DMS79 treated with DMSO at 0.1 percent for 48 hours (cell line): ENCODE measurements at regions not wholly inside any gene's neighbourhood (a gene's known extent, or its start where the extent isn't known, plus 50 kb on each side); places are given as distances from the start of the nearest gene placed in this dataset.
"Not testable (repeated sequence)": the region's sequence is repeated elsewhere in the genome, so short reads cannot be mapped to it uniquely, and the experiment has no call there.

ENCODE experiments used
- DNase-seq: peaks from one replicate; lab custom pipeline; 2025; lab: John Stamatoyannopoulos, UW

DNA sequence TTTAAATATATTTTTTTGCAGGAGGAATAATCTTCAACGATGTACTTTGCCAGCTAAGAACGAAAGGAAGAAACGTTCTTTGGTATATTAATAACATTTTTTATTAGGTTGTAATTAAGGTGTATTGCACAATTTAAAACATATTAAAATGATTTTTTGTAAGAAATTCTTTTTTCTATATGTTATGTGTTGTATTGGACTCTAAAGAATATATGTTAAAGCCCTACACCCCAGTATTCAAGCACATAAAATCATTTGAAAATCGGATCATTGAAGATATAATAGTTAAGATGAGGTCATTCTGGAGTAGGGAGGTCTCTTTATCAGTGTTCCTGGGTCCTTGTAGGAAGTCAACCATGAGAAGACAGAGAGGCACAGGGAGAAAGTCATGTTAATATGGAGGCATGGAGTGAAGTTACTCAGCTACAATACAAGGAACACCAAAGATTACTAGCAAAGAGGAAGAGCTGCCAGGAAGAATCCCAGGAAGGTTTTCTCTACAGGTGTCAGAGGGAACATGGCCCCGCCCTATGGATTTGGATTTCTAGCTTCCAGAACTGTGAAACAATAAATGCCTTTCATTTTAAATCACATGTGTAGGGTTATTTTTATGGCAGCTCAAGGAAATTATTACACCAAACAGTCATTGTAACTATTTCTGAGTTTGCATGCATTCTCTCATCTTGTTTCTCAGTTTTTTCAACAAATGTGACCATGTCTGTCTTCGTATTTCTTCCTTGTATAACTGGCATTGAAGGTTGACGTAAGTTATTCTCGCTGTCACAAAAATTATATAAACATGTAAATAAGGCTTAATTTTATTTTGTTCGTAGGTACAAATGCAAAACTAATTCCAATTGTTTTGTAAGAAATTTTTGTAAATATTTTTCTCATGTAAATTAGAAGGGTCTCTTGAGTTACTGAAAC lies 75.4 kb upstream of the VPREB1 start:
- no peak for DNase-seq

- DNase-seq, result peak; percentile 13
These were observed 76.2 kb upstream of the VPREB1 start for GRCh38 chr22:22168190-22168940.

DNA sequence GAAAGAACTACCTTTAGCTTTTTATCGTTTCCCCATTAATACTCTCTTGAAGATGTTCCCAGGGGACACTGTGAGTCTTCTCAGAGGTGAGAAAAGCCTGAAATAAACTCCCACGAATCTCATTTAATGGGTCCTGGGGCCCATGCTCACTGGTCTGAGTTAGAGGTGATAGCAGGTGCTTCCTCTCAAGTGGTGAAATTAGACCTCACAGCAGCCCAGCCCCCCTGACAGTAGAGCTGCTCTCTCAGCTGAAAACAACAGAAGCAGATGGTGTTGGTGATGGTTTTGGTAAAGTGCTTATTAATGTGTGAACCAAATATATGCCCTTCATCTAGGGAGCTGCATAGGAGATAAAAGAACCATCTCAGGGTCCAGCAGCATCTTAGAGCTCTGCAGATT lies 76.8 kb upstream of the VPREB1 start:
- DNase-seq, result no peak

DNA sequence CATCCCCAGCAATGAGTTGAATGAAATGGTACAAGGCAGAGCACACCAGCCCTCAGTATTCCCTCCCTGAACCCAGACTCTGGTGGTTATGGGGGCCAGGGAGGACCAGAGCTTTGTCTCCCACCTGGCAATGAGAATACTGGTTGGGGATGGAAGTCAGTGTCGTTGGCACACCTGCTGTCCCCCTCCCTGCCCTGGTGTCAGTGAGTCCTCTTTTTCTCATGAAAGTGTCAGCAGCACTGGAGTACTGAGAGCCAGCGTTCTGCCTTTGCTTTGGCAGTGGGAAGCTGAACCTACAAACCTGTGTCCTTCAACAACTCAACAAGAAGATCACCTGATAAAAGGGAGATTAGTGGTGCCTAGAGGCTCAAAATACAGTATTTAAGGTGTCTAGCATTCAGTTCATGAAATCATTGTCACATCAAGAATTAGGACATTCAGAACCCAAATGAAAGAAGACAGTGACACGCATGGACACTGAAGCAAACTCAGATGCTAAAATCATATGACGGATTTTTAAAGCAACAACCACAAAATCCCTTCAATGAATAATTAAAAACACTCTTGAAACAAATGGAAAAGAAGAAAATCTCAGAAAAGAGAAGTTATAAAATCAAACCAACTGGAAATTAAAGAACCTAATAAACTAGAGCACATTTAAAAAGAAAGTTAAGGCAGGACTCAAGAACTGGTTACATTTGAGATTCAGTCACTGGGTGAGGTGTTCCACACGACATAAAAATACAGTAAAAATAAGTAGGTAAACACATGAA lies 77.5 kb upstream of the VPREB1 start:
- DNase-seq, result no peak

DNA sequence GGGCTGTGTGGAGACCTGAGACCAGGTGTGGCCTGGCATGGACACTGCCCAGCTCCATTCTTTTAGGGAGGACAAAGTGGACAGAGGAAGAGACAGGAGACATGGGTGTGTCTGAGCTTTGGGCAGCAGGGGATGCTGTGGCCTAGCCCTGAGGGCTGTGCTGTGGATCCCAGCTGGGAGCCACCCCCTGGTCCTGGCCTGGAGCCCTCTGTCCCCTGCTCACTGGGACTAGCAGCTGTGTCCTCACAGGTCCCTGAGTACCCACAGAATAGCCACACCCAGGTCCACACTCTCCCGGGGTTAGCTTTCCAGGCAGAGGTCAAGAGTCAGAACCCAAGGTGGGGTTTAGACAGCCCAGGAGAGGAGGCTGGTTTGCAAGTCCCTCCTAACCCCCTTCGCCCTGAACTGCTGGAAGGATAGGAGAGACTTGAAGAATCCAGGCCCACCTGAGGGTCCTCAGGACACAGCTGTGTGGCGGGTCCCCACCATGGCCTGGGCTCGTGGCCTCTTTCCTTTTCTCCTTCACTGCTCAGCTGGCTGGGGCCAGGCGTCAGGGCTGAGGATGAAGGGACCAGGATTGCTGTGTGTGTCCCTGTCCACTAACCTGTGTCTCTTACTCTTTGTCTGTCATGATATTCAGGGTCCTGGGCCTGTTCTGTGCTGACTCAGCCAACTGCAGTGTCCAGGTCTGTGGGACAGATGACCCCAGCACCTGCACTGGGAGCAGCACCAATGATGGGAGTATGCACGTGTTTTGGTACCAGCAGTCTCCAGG lies 78.5 kb upstream of the VPREB1 start:
- DNase-seq, result no peak

DNA sequence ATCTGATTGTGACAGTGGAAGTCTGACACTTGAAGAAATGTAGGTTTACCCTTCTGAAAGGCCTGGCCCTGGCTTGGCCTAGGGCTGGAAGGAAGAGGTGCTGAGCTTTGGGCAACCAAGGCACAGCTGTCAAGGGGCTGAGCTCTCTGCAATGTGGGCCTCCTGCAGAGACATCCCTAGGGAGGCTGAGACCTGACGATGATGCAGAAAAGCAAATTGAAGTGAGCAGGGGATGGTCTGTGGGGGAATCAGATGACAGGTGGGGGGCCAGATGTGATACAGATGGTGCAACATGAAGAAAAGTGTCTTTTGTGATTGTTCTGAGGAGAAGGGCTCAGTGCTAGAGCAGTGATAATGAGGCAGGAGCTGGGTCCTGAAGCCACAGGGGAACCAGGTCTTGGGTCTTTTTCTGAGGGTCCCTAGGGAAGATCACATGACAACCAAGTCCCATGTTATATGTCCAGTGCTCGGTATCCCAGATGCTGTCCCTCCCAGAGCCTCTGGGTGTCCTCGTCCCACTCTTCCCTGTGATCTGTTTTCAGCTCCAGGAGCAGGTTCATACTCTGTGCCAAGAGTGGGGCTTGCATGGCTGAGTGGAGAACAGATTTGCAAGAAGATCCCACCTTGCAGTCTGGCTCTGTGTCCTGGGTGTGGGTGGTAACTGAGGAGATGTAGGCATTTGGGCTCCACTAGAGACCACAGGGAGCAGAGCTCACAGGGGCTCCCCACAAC lies 79.9 kb upstream of the VPREB1 start:
- DNase-seq, result no peak

DNA sequence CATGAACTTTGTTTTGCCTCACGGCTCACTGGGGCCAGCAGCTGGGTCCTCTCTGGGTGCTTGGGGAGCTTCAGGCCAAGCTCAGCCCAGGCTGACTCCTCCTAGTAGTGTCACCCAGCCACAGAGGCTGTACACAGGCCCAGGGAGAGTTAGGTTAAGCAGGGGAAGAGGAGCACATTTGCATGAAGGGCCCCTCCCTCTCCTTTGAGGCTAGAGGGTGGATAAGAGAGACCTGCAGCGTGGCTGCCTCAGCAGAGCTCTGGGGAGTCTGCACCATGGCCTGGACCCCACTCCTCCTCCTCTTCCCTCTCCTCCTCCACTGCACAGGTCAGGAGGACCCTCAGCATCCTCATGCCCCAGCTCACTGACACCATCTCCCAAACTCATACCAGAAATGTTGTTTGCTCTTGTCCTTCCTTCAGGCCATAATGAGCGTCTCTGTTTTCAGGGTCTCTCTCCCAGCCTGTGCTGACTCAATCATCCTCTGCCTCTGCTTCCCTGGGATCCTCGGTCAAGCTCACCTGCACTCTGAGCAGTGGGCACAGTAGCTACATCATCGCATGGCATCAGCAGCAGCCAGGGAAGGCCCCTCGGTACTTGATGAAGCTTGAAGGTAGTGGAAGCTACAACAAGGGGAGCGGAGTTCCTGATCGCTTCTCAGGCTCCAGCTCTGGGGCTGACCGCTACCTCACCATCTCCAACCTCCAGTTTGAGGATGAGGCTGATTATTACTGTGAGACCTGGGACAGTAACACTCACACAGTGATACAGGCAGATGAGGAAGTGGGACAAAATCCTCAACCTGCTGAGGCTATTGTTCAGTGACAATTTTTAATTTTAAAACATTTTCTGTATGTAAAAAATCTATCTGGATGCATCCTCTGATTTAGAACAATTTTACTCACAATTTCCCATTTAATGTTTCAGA lies 82.4 kb upstream of the VPREB1 start:
- no peak for DNase-seq

DNA sequence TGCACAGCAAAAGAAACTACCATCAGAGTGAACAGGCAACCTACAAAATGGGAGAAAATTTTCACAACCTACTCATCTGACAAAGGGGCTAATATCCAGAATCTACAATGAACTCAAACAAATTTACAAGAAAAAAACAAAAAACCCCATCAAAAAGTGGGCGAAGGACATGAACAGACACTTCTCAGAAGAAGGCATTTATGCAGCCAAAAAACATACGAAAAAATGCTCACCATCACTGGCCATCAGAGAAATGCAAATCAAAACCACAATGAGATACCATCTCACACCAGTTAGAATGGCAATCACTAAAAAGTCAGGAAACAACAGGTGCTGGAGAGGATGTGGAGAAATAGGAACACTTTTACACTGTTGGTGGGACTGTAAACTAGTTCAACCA lies 83.8 kb upstream of the VPREB1 start:
- DNase-seq, result not testable (repeated sequence)

- no peak for DNase-seq
These were observed 85.2 kb upstream of the VPREB1 start for GRCh38 chr22:22159384-22159783.

- DNase-seq, result no peak
These were observed 85.6 kb upstream of the VPREB1 start for GRCh38 chr22:22158965-22159364.

DNA sequence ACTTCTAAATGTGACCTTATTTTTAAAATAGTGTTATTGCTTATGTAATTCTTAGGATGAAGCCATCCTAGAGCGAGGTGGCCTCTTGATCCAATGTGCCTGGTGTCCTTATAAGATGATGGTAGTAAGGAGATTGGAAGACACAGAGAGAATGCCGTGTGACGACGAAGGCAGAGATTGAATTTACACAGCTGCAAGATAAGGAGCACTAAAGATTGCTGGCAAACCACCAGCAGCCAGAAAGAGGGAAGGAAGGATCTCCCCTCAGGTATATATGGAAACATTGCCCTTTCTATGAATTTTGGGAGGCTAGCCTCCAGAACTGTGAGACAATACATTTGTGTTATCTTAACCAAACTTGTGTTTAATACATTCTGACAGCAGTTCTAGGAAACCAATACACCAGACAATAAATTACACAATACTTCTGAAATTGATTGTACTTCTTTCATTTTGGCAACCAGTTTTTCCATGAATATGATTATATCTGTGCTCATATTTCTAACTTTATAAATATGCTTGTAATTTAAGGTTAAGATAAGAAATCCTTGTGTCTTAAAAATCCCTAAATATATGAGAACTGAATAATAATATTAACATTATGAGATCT lies 86.3 kb upstream of the VPREB1 start:
- DNase-seq, result no peak

- no peak for DNase-seq
These were observed 87.2 kb upstream of the VPREB1 start for GRCh38 chr22:22157348-22157725.

DNA sequence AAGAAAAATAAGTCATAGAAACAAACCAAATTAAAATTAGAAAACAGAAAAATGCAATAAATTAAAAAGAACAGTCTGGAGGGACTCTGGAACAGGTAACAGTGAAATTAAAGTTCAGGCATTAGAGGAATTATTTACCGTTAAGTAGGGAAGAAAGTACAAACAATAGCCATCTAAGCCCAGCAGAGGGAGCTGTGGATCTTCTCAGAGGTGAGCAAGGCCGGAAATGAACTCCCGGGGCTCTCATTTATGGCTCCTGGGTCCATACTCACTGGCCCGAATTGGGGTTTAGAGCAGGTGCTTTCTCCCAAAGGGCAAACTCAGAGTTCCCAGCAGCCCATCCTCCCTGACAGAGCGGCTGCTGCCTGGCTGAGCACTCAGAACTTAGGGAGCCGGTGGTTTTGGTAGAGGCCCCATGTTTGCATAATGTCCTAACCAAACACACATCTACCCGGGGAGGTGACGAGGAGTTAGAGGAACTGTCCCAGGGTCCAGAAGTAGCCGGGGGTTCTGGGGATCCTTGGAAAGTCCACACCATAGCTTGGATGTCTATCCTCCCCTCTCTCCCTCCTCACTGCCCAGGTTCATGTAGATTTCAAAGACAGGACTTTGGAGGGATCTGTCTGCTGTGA lies 87.8 kb upstream of the VPREB1 start:
- no peak for DNase-seq

- DNase-seq, result no peak
These were observed 88.3 kb upstream of the VPREB1 start for GRCh38 chr22:22156348-22156715.

DNA sequence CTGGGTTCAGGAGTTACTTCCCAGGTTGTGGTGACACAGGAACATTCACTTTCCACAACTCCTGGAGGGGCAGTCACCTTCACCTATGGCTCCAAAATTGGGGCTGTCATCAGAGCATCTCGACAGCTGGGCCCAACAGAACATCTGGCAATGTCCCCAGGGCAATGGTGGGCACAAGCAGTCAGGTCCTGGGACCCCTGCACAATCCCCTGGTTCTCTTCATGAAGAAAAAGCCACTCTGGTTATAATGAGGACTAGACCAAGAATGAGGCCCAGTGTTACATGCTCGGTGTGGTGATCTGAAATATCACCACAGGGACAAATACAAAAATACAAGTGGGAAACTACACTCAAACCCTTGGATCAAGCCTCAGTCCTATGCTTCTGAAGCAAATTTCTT lies 89.0 kb upstream of the VPREB1 start:
- DNase-seq, result no peak

DNA sequence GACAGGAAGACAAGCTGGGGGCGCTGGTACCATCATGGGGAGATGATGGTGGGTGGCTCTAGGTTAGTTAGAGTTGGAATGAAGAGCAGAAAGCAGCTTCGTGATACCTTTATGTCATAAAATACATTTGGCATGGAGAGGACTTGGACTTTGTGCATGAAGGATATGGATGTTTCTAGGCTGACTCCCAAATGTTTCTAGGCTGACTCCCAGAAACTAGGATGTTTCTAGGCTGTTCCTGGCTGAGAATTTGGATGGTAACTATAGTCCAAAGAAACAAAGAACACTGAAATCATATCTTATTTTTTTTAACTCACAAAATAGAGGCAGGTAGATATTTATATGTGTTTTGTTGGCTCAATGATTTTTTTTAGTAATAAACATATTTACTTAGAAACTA lies 89.4 kb upstream of the VPREB1 start:
- DNase-seq, result no peak

DNA sequence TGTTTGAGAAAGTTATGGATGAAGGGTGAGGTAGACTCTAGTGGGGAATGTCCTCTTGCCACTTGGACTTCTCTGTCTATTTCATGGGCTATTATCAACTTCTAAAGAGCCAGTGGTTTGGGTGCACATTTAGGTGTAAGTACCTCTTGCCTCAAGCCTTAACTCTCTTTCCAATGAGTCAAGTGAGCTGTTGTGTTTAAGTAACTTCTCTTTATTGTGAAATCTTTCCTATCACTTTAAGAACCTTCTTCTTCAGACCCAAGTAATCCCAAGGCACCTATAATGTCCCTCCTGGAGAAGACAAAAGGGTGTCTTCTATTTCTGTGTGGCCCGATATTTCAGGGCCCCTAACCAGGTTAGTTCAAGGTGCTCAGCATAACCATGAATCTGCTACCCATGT lies 90.5 kb upstream of the VPREB1 start:
- no peak for DNase-seq

DNA sequence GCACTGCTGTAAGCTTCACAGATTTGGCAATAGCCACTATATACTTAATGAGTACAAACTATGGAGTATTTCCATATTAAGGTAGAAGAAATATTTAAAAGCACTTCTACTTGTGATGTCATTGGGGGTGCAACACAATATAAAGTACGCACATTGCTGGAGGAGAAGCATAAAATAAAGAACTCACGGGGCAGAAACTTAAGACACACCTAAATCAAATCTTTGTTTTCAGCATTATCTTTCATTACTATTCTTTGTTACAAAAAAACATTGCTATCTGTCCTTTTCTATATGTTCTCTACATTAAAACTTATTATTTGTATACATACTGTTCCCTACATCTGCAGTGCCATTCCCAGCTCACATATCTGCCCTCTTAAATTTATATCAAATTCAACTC lies 93.3 kb upstream of the VPREB1 start:
- DNase-seq, result no peak

- no peak for DNase-seq
These were observed 94.1 kb upstream of the VPREB1 start for GRCh38 chr22:22150457-22150856.
